Parathyroid adenoma (tissue), 2 donors: ENCODE measurements at regions not wholly inside any gene's neighbourhood (a gene's known extent, or its start where the extent isn't known, plus 50 kb on each side); places are given as distances from the start of the nearest gene placed in this dataset.

Experiments used
- H2AFZ ChIP-seq: fragments of 300-600 bp; sonication (generic); one replicate; pipeline ENCODE4 v1.7.0; 2017; ENCODE audit warnings: antibody characterized with exemption, mild to moderate bottlenecking
- H3K27ac ChIP-seq: fragments of 300-600 bp; sonication (generic); one replicate; pipeline ENCODE4 v1.7.0; 2017
- H3K27me3 ChIP-seq: fragments of 300-600 bp; sonication (generic); one replicate; pipeline ENCODE4 v1.7.0; 2017; ENCODE audit warnings: low read length; ENCODE audit not compliant: control insufficient read depth, insufficient read depth
- H3K36me3 ChIP-seq: fragments of 300-600 bp; sonication (generic); one replicate; pipeline ENCODE4 v1.7.0; 2017; ENCODE audit warnings: low read length; ENCODE audit not compliant: control insufficient read depth, insufficient read depth
- H3K4me1 ChIP-seq: fragments of 300-600 bp; sonication (generic); one replicate; pipeline ENCODE4 v1.7.0; 2017; ENCODE audit warnings: control low read depth
- H3K4me2 ChIP-seq: fragments of 300-600 bp; sonication (generic); one replicate; pipeline ENCODE4 v1.7.0; 2017; ENCODE audit warnings: low read length
- H3K4me3 ChIP-seq: fragments of 300-600 bp; sonication (generic); one replicate; pipeline ENCODE4 v1.7.0; 2017; ENCODE audit warnings: low read depth, low read length
- H3K79me2 ChIP-seq: fragments of 300-600 bp; sonication (generic); one replicate; pipeline ENCODE4 v1.7.0; 2017; ENCODE audit warnings: control low read depth
- H3K9ac ChIP-seq: fragments of 300-600 bp; sonication (generic); one replicate; pipeline ENCODE4 v1.7.0; 2017; ENCODE audit warnings: mild to moderate bottlenecking
- H3K9me3 ChIP-seq: fragments of 300-600 bp; sonication (generic); one replicate; pipeline ENCODE4 v1.7.0; 2017; ENCODE audit warnings: low read length; ENCODE audit not compliant: control insufficient read depth
- TF ChIP-seq, protein P1 (sequence below): fragments of 300-600 bp; sonication (generic); IDR thresholded peaks from one replicate; pipeline ENCODE4 v1.7.0; 2017; ENCODE audit warnings: antibody characterized with exemption, mild to moderate bottlenecking
- donor health status: primary hyperparathyroidism.

DNA sequence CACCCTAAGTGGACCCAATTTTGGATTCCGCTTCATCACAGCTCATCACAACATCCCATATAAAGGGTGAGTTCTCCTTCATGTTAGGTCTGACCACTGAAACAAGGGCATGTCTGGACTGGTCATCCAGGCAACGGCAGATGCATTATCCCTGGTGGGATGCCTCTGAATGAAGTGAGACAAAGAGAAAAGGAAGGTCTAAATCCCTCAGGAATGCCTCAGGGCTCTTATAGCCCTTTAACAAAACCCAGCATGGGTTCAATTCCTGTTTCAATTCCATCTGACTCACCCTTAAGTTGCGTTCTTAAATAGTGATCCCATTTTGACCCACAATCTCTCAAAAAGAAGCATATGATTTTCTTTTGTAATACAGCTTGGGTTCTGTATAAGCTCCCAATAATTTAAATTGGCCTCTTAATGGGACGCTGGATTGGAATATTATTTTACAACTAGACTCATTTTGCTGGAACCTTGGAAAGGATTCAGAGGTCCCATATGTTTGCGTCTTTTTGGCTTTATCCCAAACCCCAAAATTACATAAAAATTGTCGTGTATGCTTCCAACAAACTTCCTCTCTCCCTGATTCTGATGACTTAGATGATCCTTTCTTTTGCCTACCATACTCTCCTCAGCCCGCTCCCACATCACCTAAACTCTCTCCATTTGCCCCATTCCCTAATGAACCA is 287.4 kb upstream of the ZP4 start:
- TF ChIP-seq, protein P1, sequence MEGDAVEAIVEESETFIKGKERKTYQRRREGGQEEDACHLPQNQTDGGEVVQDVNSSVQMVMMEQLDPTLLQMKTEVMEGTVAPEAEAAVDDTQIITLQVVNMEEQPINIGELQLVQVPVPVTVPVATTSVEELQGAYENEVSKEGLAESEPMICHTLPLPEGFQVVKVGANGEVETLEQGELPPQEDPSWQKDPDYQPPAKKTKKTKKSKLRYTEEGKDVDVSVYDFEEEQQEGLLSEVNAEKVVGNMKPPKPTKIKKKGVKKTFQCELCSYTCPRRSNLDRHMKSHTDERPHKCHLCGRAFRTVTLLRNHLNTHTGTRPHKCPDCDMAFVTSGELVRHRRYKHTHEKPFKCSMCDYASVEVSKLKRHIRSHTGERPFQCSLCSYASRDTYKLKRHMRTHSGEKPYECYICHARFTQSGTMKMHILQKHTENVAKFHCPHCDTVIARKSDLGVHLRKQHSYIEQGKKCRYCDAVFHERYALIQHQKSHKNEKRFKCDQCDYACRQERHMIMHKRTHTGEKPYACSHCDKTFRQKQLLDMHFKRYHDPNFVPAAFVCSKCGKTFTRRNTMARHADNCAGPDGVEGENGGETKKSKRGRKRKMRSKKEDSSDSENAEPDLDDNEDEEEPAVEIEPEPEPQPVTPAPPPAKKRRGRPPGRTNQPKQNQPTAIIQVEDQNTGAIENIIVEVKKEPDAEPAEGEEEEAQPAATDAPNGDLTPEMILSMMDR: no peak
- Histone ChIP-seq H3K9me3 (no peaks in the 10 kb centered on the region), H3K4me2 (no peak overlapping the region), H3K27ac (no peak overlapping the region), H3K9ac (no peak overlapping the region), H2AFZ (no peak overlapping the region), H3K4me3 (no peak overlapping the region), H3K27me3 (no peaks in the 10 kb centered on the region), H3K4me1 (no peaks in the 10 kb centered on the region), H3K36me3 (no peaks in the 10 kb centered on the region), H3K79me2 (no peaks in the 10 kb centered on the region)

DNA sequence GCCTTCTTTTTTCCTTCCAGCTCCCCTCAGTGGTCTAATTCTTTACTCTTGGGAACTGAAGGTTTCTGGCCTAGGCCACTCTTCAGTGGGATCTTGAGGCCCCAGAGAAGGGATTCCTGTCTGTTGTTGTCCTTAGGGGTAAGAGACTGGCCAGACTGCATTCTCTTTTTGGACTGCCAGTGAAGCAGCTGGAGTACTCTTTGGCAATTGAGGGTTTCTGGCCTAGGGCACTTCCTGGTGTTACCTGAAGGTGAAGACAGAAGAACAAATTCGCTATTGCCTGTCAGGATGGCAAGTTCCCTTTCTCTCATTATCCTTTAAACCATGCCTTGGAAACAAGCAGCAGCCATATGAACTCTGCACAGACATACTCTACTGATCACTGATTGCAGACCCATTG is 286.6 kb upstream of the ZP4 start:
- TF ChIP-seq, protein P1: no peak
- no peak overlapping the region for H3K9ac ChIP-seq

GRCh38 chr1:238176441-238176840 is 285.7 kb upstream of the ZP4 start:
- no peak overlapping the region for H3K4me3 ChIP-seq
- H3K79me2 ChIP-seq: no peaks in the 10 kb centered on the region

More for the DNA sequence above, 286.6 kb upstream of the ZP4 start:
- no peak overlapping the region for H3K4me2 ChIP-seq
- H3K4me1 ChIP-seq: no peaks in the 10 kb centered on the region
- H3K79me2 ChIP-seq: no peaks in the 10 kb centered on the region
- no peaks in the 10 kb centered on the region for H3K9me3 ChIP-seq
- no peak overlapping the region for H3K27ac ChIP-seq
- no peaks in the 10 kb centered on the region for H3K27me3 ChIP-seq
- no peaks in the 10 kb centered on the region for H3K36me3 ChIP-seq
- no peak overlapping the region for H2AFZ ChIP-seq
- no peak overlapping the region for H3K4me3 ChIP-seq

GRCh38 chr1:238171985-238172384 is 281.3 kb upstream of the ZP4 start:
- Histone ChIP-seq H3K4me1 (no peaks in the 10 kb centered on the region), H3K27me3 (no peaks in the 10 kb centered on the region), H3K27ac (no peak overlapping the region), H3K79me2 (no peaks in the 10 kb centered on the region), H3K4me3 (no peak overlapping the region), H3K36me3 (no peaks in the 10 kb centered on the region), H3K4me2 (no peak overlapping the region), H3K9ac (no peak overlapping the region), H3K9me3 (no peaks in the 10 kb centered on the region), H2AFZ (no peak overlapping the region)
- TF ChIP-seq, protein P1: no peak

More at GRCh38 chr1:238176441-238176840, 285.7 kb upstream of the ZP4 start:
- Histone ChIP-seq H3K9me3 (no peaks in the 10 kb centered on the region), H3K27me3 (no peaks in the 10 kb centered on the region), H3K27ac (no peak overlapping the region), H2AFZ (no peak overlapping the region), H3K36me3 (no peaks in the 10 kb centered on the region), H3K4me2 (no peak overlapping the region), H3K9ac (no peak overlapping the region), H3K4me1 (no peaks in the 10 kb centered on the region)
- TF ChIP-seq, protein P1: no peak

- no peak overlapping the region for H3K27ac ChIP-seq
- H3K4me3 ChIP-seq: no peak overlapping the region
- H3K27me3 ChIP-seq: no peaks in the 10 kb centered on the region
- H3K9me3 ChIP-seq: no peaks in the 10 kb centered on the region
- H3K79me2 ChIP-seq: no peaks in the 10 kb centered on the region
- no peak overlapping the region for H3K9ac ChIP-seq
- no peaks in the 10 kb centered on the region for H3K4me1 ChIP-seq
- no peaks in the 10 kb centered on the region for H3K36me3 ChIP-seq
- TF ChIP-seq, protein P1: no peak
- no peak overlapping the region for H2AFZ ChIP-seq
- H3K4me2 ChIP-seq: no peak overlapping the region
Measured at GRCh38 chr1:238161955-238162354, 271.2 kb upstream of the ZP4 start.
